ENCODE measurements at regions not wholly inside any gene's neighbourhood (a gene's known extent, or its start where the extent isn't known, plus 50 kb on each side); places are given as distances from the start of the nearest gene placed in this dataset.

DNA sequence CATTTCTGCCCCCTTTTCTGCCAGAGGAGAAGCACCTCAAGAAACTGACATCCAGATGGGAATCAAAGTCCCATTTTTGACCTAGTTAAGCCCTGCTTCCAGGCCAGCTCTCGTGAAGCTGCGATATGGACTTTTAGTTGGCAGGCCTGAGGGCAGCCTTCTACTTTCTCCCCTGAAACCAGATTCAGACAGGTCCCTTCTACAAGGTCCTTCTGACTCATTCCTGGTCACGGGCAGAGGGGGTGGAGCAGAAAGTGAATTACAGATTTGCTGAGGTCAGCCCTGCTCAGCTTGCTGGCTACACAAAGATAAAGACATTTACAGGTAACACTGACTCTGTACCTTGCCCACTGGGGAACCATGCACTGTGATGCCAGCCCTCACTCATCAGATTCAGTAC, 52.8 kb upstream of the TUT7 start:
- no peak overlapping the region for H3K4me3 ChIP-seq (replicated peaks; ENCODE audit: low read depth, low read length)
- TF ChIP-seq, protein P1, sequence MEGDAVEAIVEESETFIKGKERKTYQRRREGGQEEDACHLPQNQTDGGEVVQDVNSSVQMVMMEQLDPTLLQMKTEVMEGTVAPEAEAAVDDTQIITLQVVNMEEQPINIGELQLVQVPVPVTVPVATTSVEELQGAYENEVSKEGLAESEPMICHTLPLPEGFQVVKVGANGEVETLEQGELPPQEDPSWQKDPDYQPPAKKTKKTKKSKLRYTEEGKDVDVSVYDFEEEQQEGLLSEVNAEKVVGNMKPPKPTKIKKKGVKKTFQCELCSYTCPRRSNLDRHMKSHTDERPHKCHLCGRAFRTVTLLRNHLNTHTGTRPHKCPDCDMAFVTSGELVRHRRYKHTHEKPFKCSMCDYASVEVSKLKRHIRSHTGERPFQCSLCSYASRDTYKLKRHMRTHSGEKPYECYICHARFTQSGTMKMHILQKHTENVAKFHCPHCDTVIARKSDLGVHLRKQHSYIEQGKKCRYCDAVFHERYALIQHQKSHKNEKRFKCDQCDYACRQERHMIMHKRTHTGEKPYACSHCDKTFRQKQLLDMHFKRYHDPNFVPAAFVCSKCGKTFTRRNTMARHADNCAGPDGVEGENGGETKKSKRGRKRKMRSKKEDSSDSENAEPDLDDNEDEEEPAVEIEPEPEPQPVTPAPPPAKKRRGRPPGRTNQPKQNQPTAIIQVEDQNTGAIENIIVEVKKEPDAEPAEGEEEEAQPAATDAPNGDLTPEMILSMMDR (IDR thresholded peaks at IDR 0.05; ENCODE audit: low read depth, low read length, missing control alignments): no peak
- DNase-seq (ENCODE audit: extremely low read depth, low read depth): no peak

DNA sequence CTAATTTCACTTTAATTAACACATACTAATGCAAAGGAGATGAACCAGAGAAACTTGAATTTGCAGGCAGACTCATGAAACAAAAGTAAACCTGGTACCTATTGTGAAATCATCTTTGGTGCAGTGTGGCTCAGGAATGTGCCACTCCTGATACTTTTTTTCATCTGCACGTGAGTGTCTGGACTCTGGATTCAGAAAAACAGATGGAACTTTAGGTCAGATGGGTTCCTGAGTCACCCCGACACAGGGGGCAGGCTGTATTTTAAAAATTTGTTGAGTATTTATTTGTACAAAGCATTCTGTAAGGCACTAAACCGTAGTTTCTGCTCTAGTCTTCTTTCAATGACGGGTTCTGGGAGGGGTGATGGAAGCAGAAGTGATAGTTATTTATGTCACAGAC, 52.2 kb upstream of the TUT7 start:
- TF ChIP-seq, protein P1 (IDR thresholded peaks at IDR 0.05; ENCODE audit: low read depth, low read length, missing control alignments): no peak
- peak; percentile 22 for DNase-seq (ENCODE audit: extremely low read depth, low read depth)
- 0 out of 2 replicates have a peak overlapping the region, but pooled peaks have one; percentile 7 for H3K4me3 ChIP-seq (replicated peaks; ENCODE audit: low read depth, low read length)

DNA sequence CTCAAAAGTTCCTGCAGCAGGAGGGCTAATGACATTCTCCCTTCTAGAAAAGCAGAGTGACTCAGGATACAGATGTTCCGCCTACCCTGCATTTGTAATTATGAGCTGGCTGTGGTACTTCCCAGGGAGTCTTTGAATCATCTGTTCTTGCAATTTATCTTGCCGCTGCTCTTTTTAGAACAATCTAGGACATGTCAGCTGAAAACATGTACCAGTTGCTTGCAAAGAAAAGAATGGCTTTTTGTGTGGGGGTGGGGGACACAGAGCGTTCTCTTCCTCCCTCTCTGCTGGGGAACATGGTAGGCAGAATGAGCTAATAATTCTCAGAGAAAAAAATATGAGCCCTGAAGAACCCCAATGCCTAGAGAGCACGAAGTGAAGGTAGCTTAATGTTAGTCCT, 51.7 kb upstream of the TUT7 start:
- peak; percentile 63 for DNase-seq (ENCODE audit: extremely low read depth, low read depth)
- TF ChIP-seq, protein P1 (IDR thresholded peaks at IDR 0.05; ENCODE audit: low read depth, low read length, missing control alignments): no peak
- 0 out of 2 replicates have a peak overlapping the region, but pooled peaks have one; percentile 7 for H3K4me3 ChIP-seq (replicated peaks; ENCODE audit: low read depth, low read length)

DNA sequence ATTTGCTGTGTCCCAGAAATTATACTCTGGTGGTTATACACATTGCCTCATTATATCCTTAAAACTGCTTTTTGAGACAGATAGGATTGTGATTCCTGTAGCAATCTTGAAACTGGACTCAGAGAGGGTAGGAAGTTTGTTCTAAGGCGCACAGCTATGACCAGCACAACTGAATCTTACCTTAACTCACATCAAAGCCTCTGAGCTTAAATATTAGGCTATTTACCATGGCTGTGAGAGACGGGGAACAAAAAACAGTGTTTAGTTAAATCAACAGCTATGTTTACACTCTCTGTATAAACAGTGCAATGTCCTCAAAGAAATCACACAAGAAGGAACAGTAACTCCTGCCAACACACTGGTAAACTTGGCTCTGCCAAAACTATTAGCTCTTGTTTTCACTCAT, 50.9 kb upstream of the TUT7 start:
- H3K4me3 ChIP-seq (replicated peaks; ENCODE audit: low read depth, low read length): no peak overlapping the region

More for the DNA sequence above, 50.9 kb upstream of the TUT7 start:
- TF ChIP-seq, protein P1 (IDR thresholded peaks at IDR 0.05; ENCODE audit: low read depth, low read length, missing control alignments): no peak
- no peak for DNase-seq (ENCODE audit: extremely low read depth, low read depth)
